ENCODE measurements at regions not wholly inside any gene's neighbourhood (a gene's known extent, or its start where the extent isn't known, plus 50 kb on each side); places are given as distances from the start of the nearest gene placed in this dataset.

DNA sequence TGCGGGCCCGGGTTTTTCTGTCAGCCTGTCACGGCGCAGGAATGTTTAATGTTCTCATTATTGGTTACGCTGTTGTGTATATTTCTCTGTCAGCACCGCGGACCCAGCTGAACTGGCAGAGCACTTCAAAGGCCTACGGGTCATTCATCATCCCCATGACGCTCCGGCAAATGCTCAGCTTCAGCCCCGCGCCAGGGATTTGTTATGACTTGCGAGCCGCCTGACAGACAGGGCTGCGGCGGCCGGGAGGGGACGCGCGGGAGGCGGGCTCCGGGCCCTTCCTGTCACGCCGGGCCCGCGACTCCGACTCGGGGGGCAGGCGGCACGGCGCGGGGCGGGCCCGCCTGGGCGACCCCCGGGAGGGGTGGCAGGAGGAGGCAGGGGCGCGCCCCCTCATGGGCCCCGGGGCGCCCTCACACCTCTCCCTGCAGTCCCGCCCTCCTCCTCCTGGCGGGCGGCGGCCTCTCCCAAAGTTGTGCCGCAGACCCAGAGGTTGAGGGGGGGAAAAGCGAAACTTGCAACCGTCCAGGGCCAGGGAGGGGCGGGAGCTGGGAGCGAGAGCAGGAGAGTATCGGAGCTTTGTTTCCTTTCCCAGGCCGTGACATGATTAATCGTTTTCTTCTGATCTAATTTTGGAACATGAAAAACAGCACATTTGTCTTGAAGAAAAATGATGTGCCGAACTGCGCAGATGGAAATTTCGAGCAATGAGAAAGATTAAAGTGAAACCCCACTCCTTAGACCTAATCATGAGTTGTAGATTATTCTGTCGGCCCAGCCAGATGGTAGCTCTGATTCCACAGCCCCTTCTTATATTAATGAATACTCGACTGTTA lies 59.3 kb upstream of the COMTD1 start (continued):
- TF ChIP-seq ZNF626 (tag by site-specific recombination; IDR thresholded peaks at IDR 0.05) (no peak), ZNF558 (tag by site-specific recombination; IDR thresholded peaks at IDR 0.05) (peak; percentile 76), SALL2 (tag by site-specific recombination; IDR thresholded peaks at IDR 0.05; ENCODE audit: borderline replicate concordance) (no peak), ZNF670 (tag by site-specific recombination; IDR thresholded peaks at IDR 0.05; ENCODE audit: low read depth) (no peak), GLIS2 (tag by site-specific recombination; IDR thresholded peaks at IDR 0.05) (peak; percentile 79), ZNF274 (IDR thresholded peaks at IDR 0.05; ENCODE audit: low read length) (no peak), ZNF274 (tag by site-specific recombination; IDR thresholded peaks at IDR 0.05; ENCODE audit: borderline replicate concordance) (no peak), ZNF677 (tag by site-specific recombination; IDR thresholded peaks at IDR 0.05) (0 out of 2 replicates have a peak, but pooled peaks have one; percentile 29), SP7 (tag by site-specific recombination; IDR thresholded peaks at IDR 0.05) (peak; percentile 99), ZFHX2 (tag by site-specific recombination; conservative IDR thresholded peaks at IDR 0.05) (peak; percentile 81), ZNF354C (tag by site-specific recombination; IDR thresholded peaks at IDR 0.05; ENCODE audit: borderline replicate concordance, low read depth) (no peak), ZNF571 (tag by site-specific recombination; IDR thresholded peaks at IDR 0.05) (no peak), ZSCAN16 (tag by site-specific recombination; IDR thresholded peaks at IDR 0.05) (peak; percentile 95), OSR2 (tag by site-specific recombination; IDR thresholded peaks at IDR 0.05) (peak; percentile 55), ZNF830 (tag by site-specific recombination; IDR thresholded peaks at IDR 0.05; ENCODE audit: low read depth) (no peak), KLF10 (tag by site-specific recombination; IDR thresholded peaks at IDR 0.05) (peak; percentile 90), ZNF248 (tag by site-specific recombination; IDR thresholded peaks at IDR 0.05) (no peak), ZNF16 (tag by site-specific recombination; IDR thresholded peaks at IDR 0.05; ENCODE audit: low read depth) (no peak), KLF16 (tag by site-specific recombination; IDR thresholded peaks at IDR 0.05) (peak; percentile 8; the same call in 1 of the 2 replicates), ZNF785 (tag by site-specific recombination; IDR thresholded peaks at IDR 0.05) (no peak), GLI4 (tag by site-specific recombination; IDR thresholded peaks at IDR 0.05) (0 out of 2 replicates have a peak, but pooled peaks have one; percentile 78), BCL11A (tag by site-specific recombination; IDR thresholded peaks at IDR 0.05; ENCODE audit: low read depth) (peak; percentile 81), ZNF404 (tag by site-specific recombination; IDR thresholded peaks at IDR 0.05) (no peak), SETDB1 (IDR thresholded peaks at IDR 0.05; ENCODE audit: insufficient read length, low read length) (no peak), ZNF146 (tag by site-specific recombination; IDR thresholded peaks at IDR 0.05) (peak; percentile 77), ZNF175 (tag by site-specific recombination; IDR thresholded peaks at IDR 0.05) (no peak), ZNF629 (tag by site-specific recombination; IDR thresholded peaks at IDR 0.05) (peak; percentile 96), ZNF23 (tag by site-specific recombination; IDR thresholded peaks at IDR 0.05; ENCODE audit: borderline replicate concordance) (no peak), ZNF202 (tag by site-specific recombination; IDR thresholded peaks at IDR 0.05; ENCODE audit: borderline replicate concordance) (no peak)
- TF ChIP-seq, protein P1, sequence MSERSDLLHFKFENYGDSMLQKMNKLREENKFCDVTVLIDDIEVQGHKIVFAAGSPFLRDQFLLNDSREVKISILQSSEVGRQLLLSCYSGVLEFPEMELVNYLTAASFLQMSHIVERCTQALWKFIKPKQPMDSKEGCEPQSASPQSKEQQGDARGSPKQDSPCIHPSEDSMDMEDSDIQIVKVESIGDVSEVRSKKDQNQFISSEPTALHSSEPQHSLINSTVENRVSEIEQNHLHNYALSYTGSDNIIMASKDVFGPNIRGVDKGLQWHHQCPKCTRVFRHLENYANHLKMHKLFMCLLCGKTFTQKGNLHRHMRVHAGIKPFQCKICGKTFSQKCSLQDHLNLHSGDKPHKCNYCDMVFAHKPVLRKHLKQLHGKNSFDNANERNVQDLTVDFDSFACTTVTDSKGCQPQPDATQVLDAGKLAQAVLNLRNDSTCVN (tag by site-specific recombination; optimal IDR thresholded peaks at IDR 0.05), result peak; percentile 70
- TF ChIP-seq, protein P2, sequence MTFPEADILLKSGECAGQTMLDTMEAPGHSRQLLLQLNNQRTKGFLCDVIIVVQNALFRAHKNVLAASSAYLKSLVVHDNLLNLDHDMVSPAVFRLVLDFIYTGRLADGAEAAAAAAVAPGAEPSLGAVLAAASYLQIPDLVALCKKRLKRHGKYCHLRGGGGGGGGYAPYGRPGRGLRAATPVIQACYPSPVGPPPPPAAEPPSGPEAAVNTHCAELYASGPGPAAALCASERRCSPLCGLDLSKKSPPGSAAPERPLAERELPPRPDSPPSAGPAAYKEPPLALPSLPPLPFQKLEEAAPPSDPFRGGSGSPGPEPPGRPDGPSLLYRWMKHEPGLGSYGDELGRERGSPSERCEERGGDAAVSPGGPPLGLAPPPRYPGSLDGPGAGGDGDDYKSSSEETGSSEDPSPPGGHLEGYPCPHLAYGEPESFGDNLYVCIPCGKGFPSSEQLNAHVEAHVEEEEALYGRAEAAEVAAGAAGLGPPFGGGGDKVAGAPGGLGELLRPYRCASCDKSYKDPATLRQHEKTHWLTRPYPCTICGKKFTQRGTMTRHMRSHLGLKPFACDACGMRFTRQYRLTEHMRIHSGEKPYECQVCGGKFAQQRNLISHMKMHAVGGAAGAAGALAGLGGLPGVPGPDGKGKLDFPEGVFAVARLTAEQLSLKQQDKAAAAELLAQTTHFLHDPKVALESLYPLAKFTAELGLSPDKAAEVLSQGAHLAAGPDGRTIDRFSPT (tag by site-specific recombination; IDR thresholded peaks at IDR 0.05), result peak; percentile 64; the same call in 1 of the 2 replicates
- TF ChIP-seq, protein P3, sequence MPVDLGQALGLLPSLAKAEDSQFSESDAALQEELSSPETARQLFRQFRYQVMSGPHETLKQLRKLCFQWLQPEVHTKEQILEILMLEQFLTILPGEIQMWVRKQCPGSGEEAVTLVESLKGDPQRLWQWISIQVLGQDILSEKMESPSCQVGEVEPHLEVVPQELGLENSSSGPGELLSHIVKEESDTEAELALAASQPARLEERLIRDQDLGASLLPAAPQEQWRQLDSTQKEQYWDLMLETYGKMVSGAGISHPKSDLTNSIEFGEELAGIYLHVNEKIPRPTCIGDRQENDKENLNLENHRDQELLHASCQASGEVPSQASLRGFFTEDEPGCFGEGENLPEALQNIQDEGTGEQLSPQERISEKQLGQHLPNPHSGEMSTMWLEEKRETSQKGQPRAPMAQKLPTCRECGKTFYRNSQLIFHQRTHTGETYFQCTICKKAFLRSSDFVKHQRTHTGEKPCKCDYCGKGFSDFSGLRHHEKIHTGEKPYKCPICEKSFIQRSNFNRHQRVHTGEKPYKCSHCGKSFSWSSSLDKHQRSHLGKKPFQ (tag by site-specific recombination; IDR thresholded peaks at IDR 0.05), result peak; percentile 61; the same call in 1 of the 2 replicates
- TF ChIP-seq, protein P4, sequence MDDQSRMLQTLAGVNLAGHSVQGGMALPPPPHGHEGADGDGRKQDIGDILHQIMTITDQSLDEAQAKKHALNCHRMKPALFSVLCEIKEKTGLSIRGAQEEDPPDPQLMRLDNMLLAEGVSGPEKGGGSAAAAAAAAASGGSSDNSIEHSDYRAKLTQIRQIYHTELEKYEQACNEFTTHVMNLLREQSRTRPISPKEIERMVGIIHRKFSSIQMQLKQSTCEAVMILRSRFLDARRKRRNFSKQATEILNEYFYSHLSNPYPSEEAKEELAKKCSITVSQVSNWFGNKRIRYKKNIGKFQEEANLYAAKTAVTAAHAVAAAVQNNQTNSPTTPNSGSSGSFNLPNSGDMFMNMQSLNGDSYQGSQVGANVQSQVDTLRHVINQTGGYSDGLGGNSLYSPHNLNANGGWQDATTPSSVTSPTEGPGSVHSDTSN (CRISPR knock-in tag; IDR thresholded peaks at IDR 0.05), result 0 out of 2 replicates have a peak, but pooled peaks have one; percentile 53
- TF ChIP-seq, protein P5, sequence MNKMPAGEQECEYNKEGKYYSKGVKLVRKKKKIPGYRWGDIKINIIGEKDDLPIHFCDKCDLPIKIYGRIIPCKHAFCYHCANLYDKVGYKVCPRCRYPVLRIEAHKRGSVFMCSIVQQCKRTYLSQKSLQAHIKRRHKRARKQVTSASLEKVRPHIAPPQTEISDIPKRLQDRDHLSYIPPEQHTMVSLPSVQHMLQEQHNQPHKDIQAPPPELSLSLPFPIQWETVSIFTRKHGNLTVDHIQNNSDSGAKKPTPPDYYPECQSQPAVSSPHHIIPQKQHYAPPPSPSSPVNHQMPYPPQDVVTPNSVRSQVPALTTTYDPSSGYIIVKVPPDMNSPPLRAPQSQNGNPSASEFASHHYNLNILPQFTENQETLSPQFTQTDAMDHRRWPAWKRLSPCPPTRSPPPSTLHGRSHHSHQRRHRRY (tag by site-specific recombination; IDR thresholded peaks at IDR 0.05), result no peak; the same call in 1 of the 2 replicates

Data from HEK293 (cell line).